ENCODE measurements at regions not wholly inside any gene's neighbourhood (a gene's known extent, or its start where the extent isn't known, plus 50 kb on each side); places are given as distances from the start of the nearest gene placed in this dataset.

DNA sequence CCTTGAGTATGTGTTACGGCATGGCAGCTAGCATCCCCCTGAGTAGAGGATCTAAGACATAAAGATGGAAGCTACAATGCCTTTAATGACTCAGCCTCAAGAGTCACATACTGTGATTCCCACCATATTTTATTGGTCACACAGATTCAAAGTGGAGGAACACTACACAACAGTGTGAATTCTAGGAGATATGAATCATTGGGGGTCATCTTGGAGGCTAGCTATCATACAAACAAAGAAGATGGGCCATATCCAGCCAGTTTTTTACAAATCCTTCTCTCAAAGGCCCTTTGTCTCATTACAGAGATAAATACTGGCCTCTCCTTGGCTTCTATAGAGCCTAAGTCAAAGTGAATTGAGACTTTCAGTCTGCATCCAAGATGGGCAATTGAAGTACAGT is 177.0 kb downstream of the TBX15 start:
- TF ChIP-seq, protein P1, sequence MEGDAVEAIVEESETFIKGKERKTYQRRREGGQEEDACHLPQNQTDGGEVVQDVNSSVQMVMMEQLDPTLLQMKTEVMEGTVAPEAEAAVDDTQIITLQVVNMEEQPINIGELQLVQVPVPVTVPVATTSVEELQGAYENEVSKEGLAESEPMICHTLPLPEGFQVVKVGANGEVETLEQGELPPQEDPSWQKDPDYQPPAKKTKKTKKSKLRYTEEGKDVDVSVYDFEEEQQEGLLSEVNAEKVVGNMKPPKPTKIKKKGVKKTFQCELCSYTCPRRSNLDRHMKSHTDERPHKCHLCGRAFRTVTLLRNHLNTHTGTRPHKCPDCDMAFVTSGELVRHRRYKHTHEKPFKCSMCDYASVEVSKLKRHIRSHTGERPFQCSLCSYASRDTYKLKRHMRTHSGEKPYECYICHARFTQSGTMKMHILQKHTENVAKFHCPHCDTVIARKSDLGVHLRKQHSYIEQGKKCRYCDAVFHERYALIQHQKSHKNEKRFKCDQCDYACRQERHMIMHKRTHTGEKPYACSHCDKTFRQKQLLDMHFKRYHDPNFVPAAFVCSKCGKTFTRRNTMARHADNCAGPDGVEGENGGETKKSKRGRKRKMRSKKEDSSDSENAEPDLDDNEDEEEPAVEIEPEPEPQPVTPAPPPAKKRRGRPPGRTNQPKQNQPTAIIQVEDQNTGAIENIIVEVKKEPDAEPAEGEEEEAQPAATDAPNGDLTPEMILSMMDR (IDR thresholded peaks at IDR 0.05), result no peak
- TF ChIP-seq POLR2A (IDR thresholded peaks at IDR 0.05), result no peak
